Endothelial cell of umbilical vein (primary cell): ENCODE measurements at regions not wholly inside any gene's neighbourhood (a gene's known extent, or its start where the extent isn't known, plus 50 kb on each side); places are given as distances from the start of the nearest gene placed in this dataset.

Experiments
- BruUV-seq: library from RNA; stranded (reverse); fragments of 400-500 nt; replicated peaks from 2 replicates; lab custom pipeline; 2021; lab: Mats Ljungman, UMichigan
- CTCF ChIA-PET: fragments of 300-600, 350-600 bp; sonication (Branson Sonifier 250); formaldehyde crosslinking; loops from one replicate; lab custom pipeline; 2021; ENCODE audit warnings: antibody characterized with exemption, inconsistent platforms; lab: Charles Lee
- POLR2A ChIA-PET: fragments of 300-600, 350-600 bp; sonication (Branson Sonifier 250); formaldehyde crosslinking; loops from one replicate; lab custom pipeline; 2021; ENCODE audit warnings: antibody characterized with exemption, inconsistent platforms; lab: Charles Lee
- DNase-seq: peaks from one replicate; pipeline ENCODE4 v3.0.0-alpha.2; 2011; ENCODE audit warnings: low read depth, low spot score
- FAIRE-seq: peaks from 2 replicates; lab custom pipeline; 2011; peaks lifted over from hg19 to GRCh38; lab: Jason Lieb, UNC
- H2AFZ ChIP-seq: 2 replicates; pipeline ENCODE4 v1.6.0; 2012; ENCODE audit warnings: low read depth, low read length, control low read depth, inconsistent platforms
- H3K27ac ChIP-seq: 2 replicates; pipeline ENCODE4 v1.5.1; 2011; ENCODE audit warnings: low read depth, mild to moderate bottlenecking, control low read depth, low read length, moderate library complexity; ENCODE audit not compliant: insufficient read depth
- H3K27me3 ChIP-seq, 2 experiments: 2 replicates each; pipeline versions ENCODE4 v1.6.0 to v1.6.1; 2011; ENCODE audit warnings: low read length in 2 of 2, mixed read lengths in 1 of 2; ENCODE audit not compliant: control insufficient read depth in 2 of 2, insufficient read depth in 2 of 2
- H3K36me3 ChIP-seq, 2 experiments: 2 replicates in 1 of 2; 3 replicates in 1 of 2; pipeline ENCODE4 v1.5.1; 2011; ENCODE audit warnings: low read length in 2 of 2, mild to moderate bottlenecking in 1 of 2, moderate library complexity in 1 of 2; ENCODE audit not compliant: control insufficient read depth in 2 of 2, insufficient read depth in 2 of 2; ENCODE audit errors: extremely low read depth in 1 of 2
- H3K4me1 ChIP-seq: 3 replicates; pipeline ENCODE4 v1.5.1; 2011; ENCODE audit warnings: mild to moderate bottlenecking, low read length; ENCODE audit not compliant: control insufficient read depth, insufficient read depth; ENCODE audit errors: extremely low read depth
- H3K4me2 ChIP-seq: 2 replicates; pipeline ENCODE4 v1.6.1; 2011; ENCODE audit warnings: low read length, control low read depth, mixed read lengths; ENCODE audit not compliant: insufficient read depth
- H3K4me3 ChIP-seq, 3 experiments: fragments of 200-600 bp in 1 of 3; sonication (generic), shearing (Covaris generic) in 1 of 3; replicated peaks in 1 of 3; 2 replicates each; pipeline ENCODE4 v1.5.1; 2011 to 2016; ENCODE audit warnings: control low read depth in 3 of 3, low read length in 3 of 3, mild to moderate bottlenecking in 2 of 3, inconsistent platforms in 1 of 3, low read depth in 1 of 3, moderate library complexity in 1 of 3; ENCODE audit not compliant: insufficient read depth in 1 of 3
- H3K79me2 ChIP-seq: 2 replicates; pipeline ENCODE4 v1.6.0; 2012; ENCODE audit warnings: low read length, inconsistent platforms; ENCODE audit not compliant: control insufficient read depth, insufficient read depth
- H3K9ac ChIP-seq: replicated peaks from 2 replicates; pipeline ENCODE3; 2011; ENCODE audit warnings: low read length, control low read depth; ENCODE audit not compliant: insufficient read depth; ENCODE audit errors: extremely low read depth
- H3K9me1 ChIP-seq: replicated peaks from 3 replicates; pipeline ENCODE4 v1.6.0; 2011; ENCODE audit warnings: mild to moderate bottlenecking, low read length; ENCODE audit not compliant: control insufficient read depth, insufficient read depth; ENCODE audit errors: extremely low read depth
- H3K9me3 ChIP-seq: replicated peaks from 2 replicates; pipeline ENCODE4 v1.5.1; 2012; ENCODE audit warnings: low read length, inconsistent platforms; ENCODE audit not compliant: control insufficient read depth, insufficient read depth
- H4K20me1 ChIP-seq: replicated peaks from 2 replicates; pipeline ENCODE3; 2011; ENCODE audit warnings: mild to moderate bottlenecking, low read length; ENCODE audit not compliant: control insufficient read depth, insufficient read depth; ENCODE audit errors: extremely low read depth
- EZH2 ChIP-seq: IDR thresholded peaks from 2 replicates; pipeline ENCODE4 v1.6.1; 2012; ENCODE audit warnings: borderline replicate concordance, low read depth, mild to moderate bottlenecking, moderate library complexity, low read length, inconsistent platforms; ENCODE audit not compliant: severe bottlenecking
- FOS ChIP-seq: IDR thresholded peaks from 2 replicates; pipeline ENCODE4 v1.6.1; 2011; ENCODE audit warnings: mild to moderate bottlenecking, low read length, moderate library complexity, borderline replicate concordance; ENCODE audit not compliant: insufficient read depth
- GATA2 ChIP-seq: IDR thresholded peaks from 2 replicates; pipeline ENCODE4 v1.7.0; 2011; ENCODE audit warnings: low read depth, mild to moderate bottlenecking, moderate library complexity, mixed read lengths, low read length; ENCODE audit not compliant: insufficient read length, insufficient read depth
- MAX ChIP-seq: IDR thresholded peaks from 2 replicates; pipeline ENCODE4 v1.6.1; 2011; ENCODE audit not compliant: insufficient read depth, insufficient read length
- MYC ChIP-seq: IDR thresholded peaks from one replicate; pipeline ENCODE4 v1.6.1; 2011; ENCODE audit warnings: mild to moderate bottlenecking, low read depth, low read length
- POLR2A ChIP-seq: IDR thresholded peaks from 2 replicates; pipeline ENCODE4 v1.6.1; 2012; ENCODE audit warnings: low read depth, mild to moderate bottlenecking, control low read depth, low read length
- POLR2AphosphoS5 ChIP-seq: IDR thresholded peaks from 2 replicates; pipeline ENCODE4 v1.6.1; 2012; ENCODE audit warnings: low read depth, mild to moderate bottlenecking, control low read depth, low read length, moderate library complexity; ENCODE audit not compliant: insufficient read depth
- dilution Hi-C: fragments of 300-500 bp; cut with MboI; formaldehyde crosslinking; loops from one replicate; pipeline ENCODE4 v1.15.0; 2019; ENCODE audit warnings: low sequenced_read_pairs; ENCODE audit not compliant: extremely low pct_ligation_motif_present
- intact Hi-C: fragments of 100-400 bp; cut with micrococcal nuclease; formaldehyde crosslinking; loops from one replicate; pipeline ENCODE4 v1.10.0; 2022
- TF ChIP-seq, protein P1 (sequence below), 2 donors: IDR thresholded peaks; 1 replicate in 1 of 2; 2 replicates in 1 of 2; pipeline ENCODE4 v1.5.1; 2011; ENCODE audit warnings: low read length in 2 of 2, mild to moderate bottlenecking in 2 of 2, moderate library complexity in 2 of 2, control low read depth in 1 of 2, inconsistent platforms in 1 of 2, low read depth in 1 of 2; ENCODE audit not compliant: insufficient read depth in 1 of 2; ENCODE audit errors: extremely low read depth in 1 of 2

- Histone ChIP-seq H2AFZ (no peak overlapping the region), H3K9me1 (no peaks in the 10 kb centered on the region), H3K9ac (no peak overlapping the region), H3K9me3 (no peaks in the 10 kb centered on the region), H3K4me1 (no peaks in the 10 kb centered on the region), H3K4me3 (no peak overlapping the region), H4K20me1 (no peaks in the 10 kb centered on the region), H3K79me2 (no peaks in the 10 kb centered on the region), H3K27me3 (no peaks in the 10 kb centered on the region), H3K27ac (no peak overlapping the region), H3K36me3 (no peaks in the 10 kb centered on the region), H3K4me2 (no peak overlapping the region)
- DNase-seq, result no peak
- TF ChIP-seq, protein P1, sequence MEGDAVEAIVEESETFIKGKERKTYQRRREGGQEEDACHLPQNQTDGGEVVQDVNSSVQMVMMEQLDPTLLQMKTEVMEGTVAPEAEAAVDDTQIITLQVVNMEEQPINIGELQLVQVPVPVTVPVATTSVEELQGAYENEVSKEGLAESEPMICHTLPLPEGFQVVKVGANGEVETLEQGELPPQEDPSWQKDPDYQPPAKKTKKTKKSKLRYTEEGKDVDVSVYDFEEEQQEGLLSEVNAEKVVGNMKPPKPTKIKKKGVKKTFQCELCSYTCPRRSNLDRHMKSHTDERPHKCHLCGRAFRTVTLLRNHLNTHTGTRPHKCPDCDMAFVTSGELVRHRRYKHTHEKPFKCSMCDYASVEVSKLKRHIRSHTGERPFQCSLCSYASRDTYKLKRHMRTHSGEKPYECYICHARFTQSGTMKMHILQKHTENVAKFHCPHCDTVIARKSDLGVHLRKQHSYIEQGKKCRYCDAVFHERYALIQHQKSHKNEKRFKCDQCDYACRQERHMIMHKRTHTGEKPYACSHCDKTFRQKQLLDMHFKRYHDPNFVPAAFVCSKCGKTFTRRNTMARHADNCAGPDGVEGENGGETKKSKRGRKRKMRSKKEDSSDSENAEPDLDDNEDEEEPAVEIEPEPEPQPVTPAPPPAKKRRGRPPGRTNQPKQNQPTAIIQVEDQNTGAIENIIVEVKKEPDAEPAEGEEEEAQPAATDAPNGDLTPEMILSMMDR (IDR thresholded peaks at IDR 0.05; ENCODE audit: extremely low read depth in 1 of 2, insufficient read depth in 1 of 2, low read depth in 1 of 2, low read length in 2 of 2), result no peak
- TF ChIP-seq POLR2AphosphoS5 (no peak), MAX (no peak), GATA2 (no peak), EZH2 (no peak)
- no TSS peak for BruUV-seq
- dilution Hi-C loops (no loop called here), intact Hi-C loops (no loop called here)
- CTCF ChIA-PET, result no interaction called here
- POLR2A ChIA-PET, result no interaction called here
- no peak for FAIRE-seq
Observed at GRCh38 chr1:118247593-118247992, 62.6 kb upstream of the SPAG17 start.

DNA sequence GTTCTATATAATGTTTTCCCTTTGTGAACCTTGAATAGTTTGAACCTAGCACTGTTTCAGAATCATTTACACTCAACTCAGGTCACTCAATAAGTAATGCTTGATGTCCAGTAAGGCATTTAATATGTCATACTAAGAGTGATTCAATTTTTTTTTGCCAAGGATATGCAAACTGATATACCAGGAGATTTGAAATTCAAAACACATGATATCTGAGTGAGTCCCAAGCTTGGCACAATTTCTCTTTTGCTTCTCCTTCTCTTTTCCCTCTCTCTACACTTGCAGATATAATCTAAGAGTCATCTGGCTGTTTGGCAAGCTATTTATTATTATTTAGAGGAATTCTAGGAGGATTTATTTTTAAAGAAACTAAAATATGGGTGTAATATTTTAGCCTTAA is 61.6 kb upstream of the SPAG17 start:
- Histone ChIP-seq H3K9ac (no peak overlapping the region), H3K79me2 (no peaks in the 10 kb centered on the region), H3K36me3 (no peaks in the 10 kb centered on the region), H3K4me3 (no peak overlapping the region), H3K27ac (no peak overlapping the region), H3K4me1 (no peaks in the 10 kb centered on the region), H3K4me2 (no peak overlapping the region), H3K9me3 (no peaks in the 10 kb centered on the region), H4K20me1 (no peaks in the 10 kb centered on the region), H3K27me3 (no peaks in the 10 kb centered on the region), H3K9me1 (no peaks in the 10 kb centered on the region), H2AFZ (no peak overlapping the region)
- DNase-seq, result no peak
- dilution Hi-C loops, result no loop called here
- no peak for TF ChIP-seq MYC
- no peak for TF ChIP-seq POLR2AphosphoS5
- no peak for TF ChIP-seq FOS
- TF ChIP-seq GATA2, result no peak
- TF ChIP-seq POLR2A, result no peak
- intact Hi-C loops, result no loop called here
- ChIA-PET CTCF (no interaction called here), POLR2A (no interaction called here)
- BruUV-seq, result no TSS peak
- no peak for FAIRE-seq
